GM12878 (cell line): ENCODE measurements at regions not wholly inside any gene's neighbourhood (a gene's known extent, or its start where the extent isn't known, plus 50 kb on each side); places are given as distances from the start of the nearest gene placed in this dataset.

Source experiments
- ATAC-seq: fragments of 200-7000 bp; cut with Tn5 transposase; 3 replicates; pipeline ENCODE4 v1.9.1; 2020; ENCODE audit warnings: mild to moderate bottlenecking, moderate library complexity
- BruUV-seq: library from RNA; stranded (reverse); fragments of 400-500 nt; replicated peaks from 2 replicates; lab custom pipeline; 2021; lab: Mats Ljungman, UMichigan
- CTCF ChIA-PET: fragments of 300-600 bp; sonication (Branson Sonifier 250); formaldehyde crosslinking; extraction: SDS; loops from one replicate; lab custom pipeline; 2021; ENCODE audit warnings: inconsistent platforms; lab: Yijun Ruan, JAX
- POLR2A ChIA-PET: fragments of 350-600 bp; formaldehyde crosslinking; extraction: SDS; loops from one replicate; lab custom pipeline; 2021; ENCODE audit warnings: inconsistent platforms; lab: Charles Lee
- RAD21 ChIA-PET: fragments of 300-600 bp; sonication (Branson Sonifier 250); formaldehyde crosslinking; loops from one replicate; lab custom pipeline; 2023; ENCODE audit warnings: antibody characterized with exemption; ENCODE audit not compliant: unreplicated experiment; lab: Charles Lee
- SMC1A ChIA-PET: fragments of 300-600 bp; sonication (Branson Sonifier 250); formaldehyde crosslinking; loops from one replicate; lab custom pipeline; 2023; ENCODE audit not compliant: unreplicated experiment, uncharacterized antibody; lab: Charles Lee
- DNase-seq: peaks from one replicate; pipeline ENCODE4 v3.0.0-alpha.2; 2011; ENCODE audit warnings: low read depth, low spot score
- FAIRE-seq: peaks from 3 replicates; lab custom pipeline; 2011; peaks lifted over from hg19 to GRCh38; lab: Jason Lieb, UNC
- H2AFZ ChIP-seq: 2 replicates; pipeline ENCODE4 v1.6.0; 2011; ENCODE audit warnings: low read depth, low read length, control low read depth; ENCODE audit not compliant: control insufficient read depth
- H3K27ac ChIP-seq: 2 replicates; pipeline ENCODE4 v1.5.1; 2011; ENCODE audit warnings: control low read depth; ENCODE audit not compliant: control insufficient read depth, insufficient read depth
- H3K27me3 ChIP-seq, 2 experiments: replicated peaks in 1 of 2; 2 replicates each; pipeline versions ENCODE4 v1.6.0 to v1.6.1; 2011; ENCODE audit warnings: low read length in 1 of 2; ENCODE audit not compliant: control insufficient read depth in 2 of 2, insufficient read depth in 2 of 2
- H3K36me3 ChIP-seq, 2 experiments: 2 replicates each; pipeline ENCODE4 v1.5.1; 2011; ENCODE audit warnings: low read length in 1 of 2; ENCODE audit not compliant: control insufficient read depth in 2 of 2, insufficient read depth in 2 of 2
- H3K4me1 ChIP-seq: 2 replicates; pipeline ENCODE4 v1.6.1; 2011; ENCODE audit warnings: mild to moderate bottlenecking, low read length, moderate library complexity, mixed read lengths; ENCODE audit not compliant: control insufficient read depth, insufficient read depth
- H3K4me2 ChIP-seq: 2 replicates; pipeline ENCODE4 v1.6.0; 2011; ENCODE audit warnings: control low read depth; ENCODE audit not compliant: control insufficient read depth, insufficient read depth
- H3K4me3 ChIP-seq: fragments of 200-600 bp; sonication (generic); 2 replicates; pipeline ENCODE4 v1.5.1; 2016
- H3K79me2 ChIP-seq: 2 replicates; pipeline ENCODE4 v1.6.0; 2011; ENCODE audit warnings: low read length; ENCODE audit not compliant: control insufficient read depth, insufficient read depth
- H3K9ac ChIP-seq: 2 replicates; pipeline ENCODE4 v1.8.0; 2011; ENCODE audit warnings: low read length, control low read depth, mixed read lengths; ENCODE audit not compliant: control insufficient read depth, insufficient read depth
- H3K9me3 ChIP-seq: replicated peaks from 3 replicates; pipeline ENCODE4 v1.5.1; 2011; ENCODE audit warnings: mild to moderate bottlenecking, low read length; ENCODE audit not compliant: control insufficient read depth, insufficient read depth
- H4K20me1 ChIP-seq: 2 replicates; pipeline ENCODE4 v1.6.0; 2011; ENCODE audit not compliant: control insufficient read depth, insufficient read depth
- CBX3 ChIP-seq: fragments of 200-600 bp; sonication (generic); IDR thresholded peaks from 2 replicates; pipeline ENCODE4 v1.6.1; 2016; ENCODE audit warnings: low read depth, borderline replicate concordance
- ETV6 ChIP-seq, 2 experiments: fragments of 450-650 bp in 1 of 2; IDR thresholded peaks in 1 of 2; conservative IDR thresholded peaks in 1 of 2; 2 replicates each; pipeline ENCODE4 v1.6.1; 2014; ENCODE audit warnings: antibody characterized with exemption in 1 of 2, borderline replicate concordance in 1 of 2, low read depth in 1 of 2, mild to moderate bottlenecking in 1 of 2, moderate library complexity in 1 of 2
- MEF2B ChIP-seq: fragments of 450-650 bp; IDR thresholded peaks from 2 replicates; pipeline ENCODE4 v1.6.1; 2018; ENCODE audit warnings: mild to moderate bottlenecking, moderate library complexity; ENCODE audit not compliant: partially characterized antibody, poor library complexity, severe bottlenecking
- NFIC ChIP-seq: IDR thresholded peaks from 2 replicates; pipeline ENCODE4 v1.6.1; 2012; ENCODE audit warnings: low read depth, mild to moderate bottlenecking, inconsistent platforms, low read length, moderate library complexity
- SREBF1 ChIP-seq: IDR thresholded peaks from 2 replicates; pipeline ENCODE4 v1.6.1; 2012; ENCODE audit warnings: mild to moderate bottlenecking, low read length
- STAT1 ChIP-seq: fragments of 450-650 bp; conservative IDR thresholded peaks from 2 replicates; pipeline ENCODE4 v1.6.1; 2014; ENCODE audit warnings: antibody characterized with exemption, mild to moderate bottlenecking
- TCF12 ChIP-seq: IDR thresholded peaks from 2 replicates; pipeline ENCODE4 v1.6.1; 2011; ENCODE audit warnings: low read depth, mild to moderate bottlenecking, low read length
- ZNF207 ChIP-seq: fragments of 450-650 bp; IDR thresholded peaks from 2 replicates; pipeline ENCODE4 v1.6.1; 2014; ENCODE audit warnings: antibody characterized with exemption, mild to moderate bottlenecking, borderline replicate concordance
- in situ Hi-C: fragments of 300-500 bp; cut with MboI; formaldehyde crosslinking; loops from 9 replicates; pipeline ENCODE4 v1.14.3; 2018; ENCODE audit warnings: mixed read lengths
- intact Hi-C: fragments of 100-400 bp; cut with micrococcal nuclease; formaldehyde crosslinking; loops from one replicate; pipeline ENCODE4 v1.14.2; 2022; ENCODE audit not compliant: unreplicated experiment
- TF ChIP-seq, protein P1 (sequence below): IDR thresholded peaks from 2 replicates; pipeline ENCODE4 v1.6.1; 2011; ENCODE audit warnings: borderline replicate concordance, low read depth, mild to moderate bottlenecking, moderate library complexity, low read length; ENCODE audit not compliant: insufficient read depth, poor library complexity, severe bottlenecking

DNA sequence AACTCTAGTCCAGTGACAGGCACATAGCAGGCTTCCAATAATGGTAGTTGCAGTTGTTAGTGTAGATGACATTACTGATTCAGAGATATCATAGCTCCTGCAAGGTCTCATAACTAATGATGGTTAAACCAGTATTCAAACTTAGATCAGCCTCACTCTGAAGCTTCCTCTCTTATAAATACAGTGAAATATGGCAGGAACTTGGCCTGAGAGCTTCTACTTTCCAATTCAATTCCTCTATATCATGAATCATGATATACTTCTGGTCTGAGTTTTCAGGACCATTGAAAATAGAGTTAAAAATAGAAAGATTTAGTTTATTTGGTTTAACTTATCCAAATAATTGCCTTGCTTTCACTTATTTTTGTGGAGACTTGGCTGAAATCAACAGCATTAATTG lies 167.5 kb upstream of the NOVA1 start:
- in situ Hi-C loops = no loop called here
- H3K9me3 ChIP-seq = no peaks in the 10 kb centered on the region
- TF ChIP-seq CBX3 (no peak), TCF12 (no peak), MEF2B (no peak), SREBF1 (no peak), NFIC (no peak), ETV6 (conservative IDR thresholded peaks at IDR 0.05 in 1 of 2, IDR thresholded peaks at IDR 0.05 in 1 of 2; ENCODE audit: borderline replicate concordance in 1 of 2, low read depth in 1 of 2) (no peak), ZNF207 (no peak), STAT1 (no peak)
- TF ChIP-seq, protein P1, sequence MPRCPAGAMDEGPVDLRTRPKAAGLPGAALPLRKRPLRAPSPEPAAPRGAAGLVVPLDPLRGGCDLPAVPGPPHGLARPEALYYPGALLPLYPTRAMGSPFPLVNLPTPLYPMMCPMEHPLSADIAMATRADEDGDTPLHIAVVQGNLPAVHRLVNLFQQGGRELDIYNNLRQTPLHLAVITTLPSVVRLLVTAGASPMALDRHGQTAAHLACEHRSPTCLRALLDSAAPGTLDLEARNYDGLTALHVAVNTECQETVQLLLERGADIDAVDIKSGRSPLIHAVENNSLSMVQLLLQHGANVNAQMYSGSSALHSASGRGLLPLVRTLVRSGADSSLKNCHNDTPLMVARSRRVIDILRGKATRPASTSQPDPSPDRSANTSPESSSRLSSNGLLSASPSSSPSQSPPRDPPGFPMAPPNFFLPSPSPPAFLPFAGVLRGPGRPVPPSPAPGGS = no peak

More for the DNA sequence above, 167.5 kb upstream of the NOVA1 start:
- no peak overlapping the region for H2AFZ ChIP-seq
- POLR2A ChIA-PET = no interaction called here
- no peak overlapping the region for H3K4me3 ChIP-seq
- no peaks in the 10 kb centered on the region for H3K4me1 ChIP-seq
- ATAC-seq (no peak), DNase-seq (no peak), FAIRE-seq (no peak)
- no peak overlapping the region for H3K9ac ChIP-seq
- no peaks in the 10 kb centered on the region for H4K20me1 ChIP-seq
- intact Hi-C loops = no loop called here
- RAD21 ChIA-PET = interaction anchor here (0.9 kb wide), 1 partner anchor 76 kb away, joined by 3 read pairs; no protein-coding TSS in a partner anchor
- BruUV-seq = no TSS peak
- SMC1A ChIA-PET = interaction anchor here (1.2 kb wide), 1 partner anchor 77 kb away, joined by 3 read pairs; no protein-coding TSS in a partner anchor
- no peaks in the 10 kb centered on the region for H3K79me2 ChIP-seq
- CTCF ChIA-PET = interaction anchor here (1.0 kb wide), 1 partner anchor 49 kb away, joined by 3 read pairs; no protein-coding TSS in a partner anchor
- no peak overlapping the region for H3K4me2 ChIP-seq
- no peaks in the 10 kb centered on the region for H3K27me3 ChIP-seq
- H3K36me3 ChIP-seq = no peaks in the 10 kb centered on the region
- no peak overlapping the region for H3K27ac ChIP-seq
